Lung (tissue), 11 donors: ENCODE measurements at regions not wholly inside any gene's neighbourhood (a gene's known extent, or its start where the extent isn't known, plus 50 kb on each side); places are given as distances from the start of the nearest gene placed in this dataset.

ENCODE experiments used
- ATAC-seq: fragments of 200-7000 bp; cut with Tn5 transposase; one replicate; pipeline ENCODE4 v1.9.1; 2020; ENCODE audit warnings: moderate number of reproducible peaks; ENCODE audit not compliant: insufficient read depth, low FRiP score
- DNase-seq, 3 donors: peaks; one replicate each; pipeline ENCODE4 v3.0.0-alpha.2; 2013 to 2017
- H3K27ac ChIP-seq, 2 donors: one replicate each; pipeline ENCODE4 v1.5.1; 2013; ENCODE audit warnings: mild to moderate bottlenecking in 2 of 2, moderate library complexity in 2 of 2, control low read depth in 1 of 2, inconsistent platforms in 1 of 2, low read depth in 1 of 2, low read length in 1 of 2
- H3K27me3 ChIP-seq, 3 donors: one replicate each; pipeline ENCODE4 v1.5.1; 2013; ENCODE audit warnings: low read length in 2 of 3; ENCODE audit not compliant: control insufficient read depth in 3 of 3, insufficient read depth in 3 of 3
- H3K36me3 ChIP-seq, 4 donors: one replicate each; pipeline ENCODE4 v1.5.1; 2013; ENCODE audit warnings: low read length in 4 of 4, mild to moderate bottlenecking in 1 of 4, moderate library complexity in 1 of 4; ENCODE audit not compliant: control insufficient read depth in 4 of 4, insufficient read depth in 4 of 4
- H3K4me1 ChIP-seq, 5 donors: one replicate each; pipeline ENCODE4 v1.5.1; 2013; ENCODE audit warnings: low read length in 5 of 5, mild to moderate bottlenecking in 2 of 5, moderate library complexity in 1 of 5; ENCODE audit not compliant: control insufficient read depth in 5 of 5, insufficient read depth in 5 of 5
- H3K4me3 ChIP-seq: one replicate; pipeline ENCODE4 v1.5.1; 2013; ENCODE audit warnings: mild to moderate bottlenecking, control low read depth, moderate library complexity
- H3K9ac ChIP-seq, 2 donors: one replicate each; pipeline ENCODE4 v1.5.1; 2013; ENCODE audit warnings: low read length in 2 of 2, control low read depth in 1 of 2; ENCODE audit not compliant: insufficient read depth in 1 of 2
- H3K9me3 ChIP-seq, 4 donors: one replicate each; pipeline ENCODE4 v1.5.1; 2013; ENCODE audit warnings: low read length in 3 of 4, mild to moderate bottlenecking in 1 of 4, moderate library complexity in 1 of 4; ENCODE audit not compliant: control insufficient read depth in 4 of 4, insufficient read depth in 3 of 4
- WGBS, 2 donors: extraction: QIAGEN DNeasy Blood & Tissue Kit; methylation state at CpG; one replicate each; pipeline ENCODE4 v1.1.7; 2013; 5-methylcytosine and 5-hydroxymethylcytosine counted together
- TF ChIP-seq, protein P1 (sequence below): IDR thresholded peaks from 2 replicates; pipeline ENCODE4 v1.5.1; 2012; ENCODE audit warnings: mild to moderate bottlenecking; ENCODE audit errors: control extremely low read depth, extremely low read depth
- donor health status: control.
- donor health status: control.
- donor health status: Bipolar disorder and iron deficiency.
- donor health status: healthy.
- donor health status: DM: yes; HTN: yes; CAD: no.

GRCh38 chr10:2812631-2813030 lies 254.7 kb upstream of the PFKP start:
- H3K9ac ChIP-seq: no peak overlapping the region
- DNase-seq: no peak
- H3K9me3 ChIP-seq: no peaks in the 10 kb centered on the region
- no peaks in the 10 kb centered on the region for H3K36me3 ChIP-seq
- H3K27ac ChIP-seq: no peak overlapping the region
- WGBS, 2 donors: 95 to 99% methylated on average over 3 of the region's 3 CpGs
- H3K4me3 ChIP-seq: no peak overlapping the region
- no peaks in the 10 kb centered on the region for H3K4me1 ChIP-seq
- ATAC-seq: no peak
- no peaks in the 10 kb centered on the region for H3K27me3 ChIP-seq
- TF ChIP-seq, protein P1, sequence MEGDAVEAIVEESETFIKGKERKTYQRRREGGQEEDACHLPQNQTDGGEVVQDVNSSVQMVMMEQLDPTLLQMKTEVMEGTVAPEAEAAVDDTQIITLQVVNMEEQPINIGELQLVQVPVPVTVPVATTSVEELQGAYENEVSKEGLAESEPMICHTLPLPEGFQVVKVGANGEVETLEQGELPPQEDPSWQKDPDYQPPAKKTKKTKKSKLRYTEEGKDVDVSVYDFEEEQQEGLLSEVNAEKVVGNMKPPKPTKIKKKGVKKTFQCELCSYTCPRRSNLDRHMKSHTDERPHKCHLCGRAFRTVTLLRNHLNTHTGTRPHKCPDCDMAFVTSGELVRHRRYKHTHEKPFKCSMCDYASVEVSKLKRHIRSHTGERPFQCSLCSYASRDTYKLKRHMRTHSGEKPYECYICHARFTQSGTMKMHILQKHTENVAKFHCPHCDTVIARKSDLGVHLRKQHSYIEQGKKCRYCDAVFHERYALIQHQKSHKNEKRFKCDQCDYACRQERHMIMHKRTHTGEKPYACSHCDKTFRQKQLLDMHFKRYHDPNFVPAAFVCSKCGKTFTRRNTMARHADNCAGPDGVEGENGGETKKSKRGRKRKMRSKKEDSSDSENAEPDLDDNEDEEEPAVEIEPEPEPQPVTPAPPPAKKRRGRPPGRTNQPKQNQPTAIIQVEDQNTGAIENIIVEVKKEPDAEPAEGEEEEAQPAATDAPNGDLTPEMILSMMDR: no peak

DNA sequence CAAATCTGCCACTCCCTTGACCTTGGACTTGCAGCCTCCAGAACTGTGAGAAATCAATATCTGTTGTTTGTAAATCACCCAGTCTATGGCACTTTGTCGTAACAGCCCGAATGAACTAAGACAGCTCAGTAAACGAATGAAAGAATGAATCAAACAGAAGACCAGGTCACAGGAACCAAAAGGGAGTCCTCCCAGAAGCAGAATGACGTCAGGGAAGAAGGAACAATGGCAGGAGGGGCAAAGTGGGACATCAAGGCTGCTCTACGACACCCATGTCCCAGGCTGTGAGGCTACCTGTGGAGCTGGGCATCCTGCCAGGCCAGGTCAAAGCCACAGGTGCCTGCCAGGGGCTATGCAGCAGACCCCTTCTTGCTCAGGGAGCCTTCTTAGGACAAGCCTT lies 267.2 kb upstream of the PFKP start:
- no peak overlapping the region for H3K27ac ChIP-seq
- H3K9ac ChIP-seq: no peak overlapping the region
- H3K9me3 ChIP-seq: peaks cover 0 to 4% (median 0%) of the 10 kb centered on the region in 4 donors
- H3K27me3 ChIP-seq: no peaks in the 10 kb centered on the region
- no peaks in the 10 kb centered on the region for H3K4me1 ChIP-seq
- DNase-seq (no peak), ATAC-seq (no peak)
- 53 to 74% methylated on average over 5 of the region's 5 CpGs for WGBS, 2 donors
- no peaks in the 10 kb centered on the region for H3K36me3 ChIP-seq
- TF ChIP-seq, protein P1: no peak
- no peak overlapping the region for H3K4me3 ChIP-seq

DNA sequence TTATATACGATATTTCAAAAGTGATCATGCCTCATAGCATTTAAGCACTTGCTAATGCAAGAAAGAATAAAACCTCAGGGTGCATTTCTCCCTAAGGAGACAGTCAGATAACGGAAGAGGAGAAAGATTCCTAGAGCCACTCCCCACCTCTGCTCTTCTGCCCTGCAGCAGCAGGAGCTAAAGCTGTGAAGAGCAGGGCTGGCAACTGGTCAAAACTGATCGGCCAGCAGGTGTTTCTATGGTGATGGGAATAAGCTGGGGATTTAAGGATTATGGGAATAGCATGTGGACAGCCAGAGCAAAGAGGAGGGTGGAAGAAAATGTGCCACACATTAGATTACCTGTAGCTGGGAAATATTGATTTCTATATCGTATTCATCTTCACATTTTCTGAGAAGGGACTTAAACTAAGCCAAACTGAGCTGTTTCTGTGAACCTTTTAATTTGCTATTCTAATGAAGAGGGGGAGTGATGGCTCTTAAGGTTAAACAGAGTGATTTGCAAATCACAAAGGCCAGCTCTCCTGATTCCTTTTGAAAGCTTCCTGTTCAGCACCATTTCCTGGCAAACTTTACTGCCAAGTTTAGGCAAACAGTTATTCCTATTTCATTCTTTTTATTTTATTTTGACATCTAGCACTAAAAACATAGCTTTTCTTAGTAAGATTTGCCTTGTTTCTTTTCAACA lies 268.9 kb upstream of the PFKP start:
- Histone ChIP-seq H3K27ac (no peak overlapping the region), H3K9me3 (peaks cover 0 to 4% (median 0%) of the 10 kb centered on the region in 4 donors), H3K9ac (no peak overlapping the region), H3K4me1 (no peaks in the 10 kb centered on the region), H3K36me3 (no peaks in the 10 kb centered on the region), H3K27me3 (peaks cover 0 to 1% (median 0%) of the 10 kb centered on the region in 3 donors), H3K4me3 (no peak overlapping the region)
- ATAC-seq (no peak), DNase-seq (no peak)
- TF ChIP-seq, protein P1: no peak
- WGBS, 2 donors: 49 to 56% methylated on average over 4 of the region's 4 CpGs
